IMR-90 (cell line): ENCODE measurements at regions not wholly inside any gene's neighbourhood (a gene's known extent, or its start where the extent isn't known, plus 50 kb on each side); places are given as distances from the start of the nearest gene placed in this dataset.

ENCODE experiments used
- POLR2A ChIP-seq: IDR thresholded peaks from 2 replicates; pipeline ENCODE4 v1.6.1; 2012; ENCODE audit warnings: mild to moderate bottlenecking, low read depth, low read length
- TF ChIP-seq, protein P1 (sequence below): conservative IDR thresholded peaks from 2 replicates; pipeline ENCODE4 v1.5.1; 2012; ENCODE audit warnings: mild to moderate bottlenecking, low read depth, low read length, improper control_type of control experiment
- TF ChIP-seq, protein P2 (sequence below): fragments of 150-350 bp; IDR thresholded peaks from 2 replicates; pipeline ENCODE4 v1.6.1; 2017; ENCODE audit warnings: mild to moderate bottlenecking, antibody characterized with exemption, low read length, low read depth

DNA sequence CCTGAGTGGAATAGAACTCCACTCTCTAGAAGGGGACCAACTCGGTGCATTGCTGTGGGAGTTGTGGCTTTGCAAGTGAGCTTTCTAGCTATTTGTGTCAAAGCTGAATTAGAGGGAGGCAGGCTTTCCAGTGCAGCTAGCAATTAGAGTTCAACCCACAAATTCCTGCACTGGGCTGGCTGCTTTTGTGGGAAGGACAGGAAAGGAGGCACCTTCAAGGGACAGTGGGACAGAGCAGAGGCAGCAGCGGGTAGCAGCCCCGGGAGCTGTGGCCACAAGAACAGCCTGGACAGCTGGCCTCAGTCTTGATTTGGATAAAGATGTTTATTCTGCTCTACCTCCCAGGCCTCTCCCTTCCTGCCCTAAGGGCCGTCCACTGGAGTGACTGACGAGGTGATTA, 83.7 kb upstream of the SLIT3 start:
- TF ChIP-seq POLR2A: no peak
- TF ChIP-seq, protein P1, sequence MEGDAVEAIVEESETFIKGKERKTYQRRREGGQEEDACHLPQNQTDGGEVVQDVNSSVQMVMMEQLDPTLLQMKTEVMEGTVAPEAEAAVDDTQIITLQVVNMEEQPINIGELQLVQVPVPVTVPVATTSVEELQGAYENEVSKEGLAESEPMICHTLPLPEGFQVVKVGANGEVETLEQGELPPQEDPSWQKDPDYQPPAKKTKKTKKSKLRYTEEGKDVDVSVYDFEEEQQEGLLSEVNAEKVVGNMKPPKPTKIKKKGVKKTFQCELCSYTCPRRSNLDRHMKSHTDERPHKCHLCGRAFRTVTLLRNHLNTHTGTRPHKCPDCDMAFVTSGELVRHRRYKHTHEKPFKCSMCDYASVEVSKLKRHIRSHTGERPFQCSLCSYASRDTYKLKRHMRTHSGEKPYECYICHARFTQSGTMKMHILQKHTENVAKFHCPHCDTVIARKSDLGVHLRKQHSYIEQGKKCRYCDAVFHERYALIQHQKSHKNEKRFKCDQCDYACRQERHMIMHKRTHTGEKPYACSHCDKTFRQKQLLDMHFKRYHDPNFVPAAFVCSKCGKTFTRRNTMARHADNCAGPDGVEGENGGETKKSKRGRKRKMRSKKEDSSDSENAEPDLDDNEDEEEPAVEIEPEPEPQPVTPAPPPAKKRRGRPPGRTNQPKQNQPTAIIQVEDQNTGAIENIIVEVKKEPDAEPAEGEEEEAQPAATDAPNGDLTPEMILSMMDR: no peak
- TF ChIP-seq, protein P2, sequence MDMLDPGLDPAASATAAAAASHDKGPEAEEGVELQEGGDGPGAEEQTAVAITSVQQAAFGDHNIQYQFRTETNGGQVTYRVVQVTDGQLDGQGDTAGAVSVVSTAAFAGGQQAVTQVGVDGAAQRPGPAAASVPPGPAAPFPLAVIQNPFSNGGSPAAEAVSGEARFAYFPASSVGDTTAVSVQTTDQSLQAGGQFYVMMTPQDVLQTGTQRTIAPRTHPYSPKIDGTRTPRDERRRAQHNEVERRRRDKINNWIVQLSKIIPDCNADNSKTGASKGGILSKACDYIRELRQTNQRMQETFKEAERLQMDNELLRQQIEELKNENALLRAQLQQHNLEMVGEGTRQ: no peak
